ENCODE measurements at regions not wholly inside any gene's neighbourhood (a gene's known extent, or its start where the extent isn't known, plus 50 kb on each side); places are given as distances from the start of the nearest gene placed in this dataset.

DNA sequence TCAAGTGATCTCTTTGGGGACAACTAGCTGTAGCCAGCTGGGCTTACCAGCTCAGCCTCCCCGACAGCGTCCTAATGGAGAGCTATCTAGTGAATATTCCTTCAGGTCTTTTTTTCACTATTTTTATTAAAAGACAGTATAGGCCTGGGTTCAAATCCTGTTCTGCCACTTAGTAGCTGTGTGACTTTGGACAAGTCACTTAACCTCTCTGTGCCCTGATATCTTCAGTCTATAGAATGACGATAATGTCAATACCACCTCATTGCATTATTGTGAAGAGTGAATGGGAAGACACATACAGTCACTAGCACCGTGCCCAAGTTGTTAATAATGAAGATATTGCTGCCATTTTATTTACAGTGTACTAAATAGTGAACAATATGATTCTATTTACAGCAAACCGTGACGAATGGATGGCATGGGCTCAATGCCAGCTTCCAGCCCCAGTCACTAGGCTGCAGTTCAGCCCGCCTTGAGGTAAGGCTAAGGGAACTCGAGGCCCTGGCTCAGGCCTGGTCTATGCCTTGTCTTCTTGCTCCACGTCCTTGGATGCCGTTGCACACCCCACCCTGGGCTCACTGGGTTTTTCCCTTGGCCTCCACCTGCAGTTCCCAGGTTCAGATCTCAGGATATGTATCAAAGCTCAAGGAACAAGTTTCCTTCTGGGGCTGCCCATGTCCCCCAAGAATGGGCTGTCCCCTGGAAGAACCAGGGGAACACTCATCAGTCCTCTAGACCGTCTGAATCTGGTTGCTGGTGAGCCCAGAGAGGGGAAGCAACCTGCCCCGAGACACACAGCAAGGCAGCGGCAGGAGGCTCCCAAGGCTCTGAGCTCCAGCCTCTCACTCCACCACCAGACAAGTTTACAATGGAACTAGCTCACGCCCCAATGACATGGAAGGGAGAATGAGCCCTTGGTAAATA lies 95.4 kb upstream of the TNRC6C start:
- TF ChIP-seq POLR2A (IDR thresholded peaks at IDR 0.05): no peak
- TF ChIP-seq, protein P1, sequence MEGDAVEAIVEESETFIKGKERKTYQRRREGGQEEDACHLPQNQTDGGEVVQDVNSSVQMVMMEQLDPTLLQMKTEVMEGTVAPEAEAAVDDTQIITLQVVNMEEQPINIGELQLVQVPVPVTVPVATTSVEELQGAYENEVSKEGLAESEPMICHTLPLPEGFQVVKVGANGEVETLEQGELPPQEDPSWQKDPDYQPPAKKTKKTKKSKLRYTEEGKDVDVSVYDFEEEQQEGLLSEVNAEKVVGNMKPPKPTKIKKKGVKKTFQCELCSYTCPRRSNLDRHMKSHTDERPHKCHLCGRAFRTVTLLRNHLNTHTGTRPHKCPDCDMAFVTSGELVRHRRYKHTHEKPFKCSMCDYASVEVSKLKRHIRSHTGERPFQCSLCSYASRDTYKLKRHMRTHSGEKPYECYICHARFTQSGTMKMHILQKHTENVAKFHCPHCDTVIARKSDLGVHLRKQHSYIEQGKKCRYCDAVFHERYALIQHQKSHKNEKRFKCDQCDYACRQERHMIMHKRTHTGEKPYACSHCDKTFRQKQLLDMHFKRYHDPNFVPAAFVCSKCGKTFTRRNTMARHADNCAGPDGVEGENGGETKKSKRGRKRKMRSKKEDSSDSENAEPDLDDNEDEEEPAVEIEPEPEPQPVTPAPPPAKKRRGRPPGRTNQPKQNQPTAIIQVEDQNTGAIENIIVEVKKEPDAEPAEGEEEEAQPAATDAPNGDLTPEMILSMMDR (IDR thresholded peaks at IDR 0.05): no peak

All from transverse colon (tissue), 3 donors.